Caco-2 (cell line): ENCODE measurements at regions not wholly inside any gene's neighbourhood (a gene's known extent, or its start where the extent isn't known, plus 50 kb on each side); places are given as distances from the start of the nearest gene placed in this dataset.

Experiments
- BruUV-seq: library from RNA; stranded (reverse); fragments of 400-500 nt; replicated peaks from 2 replicates; lab custom pipeline; 2021; lab: Mats Ljungman, UMichigan
- CTCF ChIA-PET: fragments of 300-600 bp; sonication (Branson Sonifier 250); formaldehyde crosslinking; loops from one replicate; lab custom pipeline; 2022; ENCODE audit warnings: antibody characterized with exemption; lab: Charles Lee
- POLR2A ChIA-PET: fragments of 300-600 bp; sonication (Branson Sonifier 250); formaldehyde crosslinking; loops from one replicate; lab custom pipeline; 2022; ENCODE audit warnings: antibody characterized with exemption; lab: Charles Lee
- DNase-seq, 2 experiments: peaks; one replicate each; pipeline versions ENCODE4 v3.0.0 to v3.0.0-alpha.2; 2020 to 2022
- H3K27me3 ChIP-seq: replicated peaks from 2 replicates; pipeline ENCODE4 v1.6.0; 2011; ENCODE audit warnings: low read length; ENCODE audit not compliant: control insufficient read depth, insufficient read depth
- H3K36me3 ChIP-seq: 2 replicates; pipeline ENCODE4 v1.5.1; 2011; ENCODE audit warnings: low read length; ENCODE audit not compliant: control insufficient read depth, insufficient read depth
- H3K4me1 ChIP-seq: fragments of 250-450 bp; sonication (Bioruptor Pico); 2 replicates; pipeline ENCODE4 v1.5.1; 2020; ENCODE audit warnings: mild to moderate bottlenecking
- H3K4me3 ChIP-seq: 2 replicates; pipeline ENCODE4 v1.5.1; 2011; ENCODE audit warnings: low read depth, mild to moderate bottlenecking, control low read depth, low read length
- H3K9me3 ChIP-seq: fragments of 250-450 bp; sonication (Bioruptor Pico); 2 replicates; pipeline ENCODE4 v1.5.1; 2020; ENCODE audit warnings: mild to moderate bottlenecking, moderate library complexity
- H3K27ac Mint-ChIP-seq: one replicate; pipeline ENCODE4 v1.8.0; 2022; ENCODE audit warnings: mixed read lengths; ENCODE audit not compliant: unreplicated experiment
- H3K27me3 Mint-ChIP-seq: one replicate; pipeline ENCODE4 v1.8.0; 2022; ENCODE audit warnings: mixed read lengths; ENCODE audit not compliant: insufficient read depth, unreplicated experiment
- H3K36me3 Mint-ChIP-seq: one replicate; pipeline ENCODE4 v1.8.0; 2022; ENCODE audit warnings: mild to moderate bottlenecking, mixed read lengths; ENCODE audit not compliant: insufficient read depth, unreplicated experiment
- H3K4me1 Mint-ChIP-seq: one replicate; pipeline ENCODE4 v1.8.0; 2022; ENCODE audit warnings: low read depth, mixed read lengths; ENCODE audit not compliant: unreplicated experiment
- H3K4me3 Mint-ChIP-seq: one replicate; pipeline ENCODE4 v1.8.0; 2022; ENCODE audit warnings: mild to moderate bottlenecking, moderate library complexity, mixed read lengths; ENCODE audit not compliant: unreplicated experiment
- H3K9me3 Mint-ChIP-seq: one replicate; pipeline ENCODE4 v1.8.0; 2022; ENCODE audit warnings: mixed read lengths; ENCODE audit not compliant: unreplicated experiment
- CTCF ChIP-seq, 2 experiments: fragments of 200-600 bp in 1 of 2; IDR thresholded peaks; 1 replicate in 1 of 2; 2 replicates in 1 of 2; pipeline versions ENCODE4 v1.5.1 to v1.8.0; 2011 to 2022; ENCODE audit warnings: antibody characterized with exemption in 1 of 2, control low read depth in 1 of 2, inconsistent platforms in 1 of 2, low read depth in 1 of 2, low read length in 1 of 2, mild to moderate bottlenecking in 1 of 2, moderate library complexity in 1 of 2; ENCODE audit not compliant: insufficient read depth in 1 of 2, severe bottlenecking in 1 of 2, unreplicated experiment in 1 of 2
- intact Hi-C: fragments of 100-400 bp; cut with micrococcal nuclease; formaldehyde crosslinking; loops from one replicate; pipeline ENCODE4 v1.10.0; 2022; ENCODE audit not compliant: unreplicated experiment

GRCh38 chr4:64520421-64520820, 111.2 kb upstream of the TECRL start:
- CTCF ChIA-PET = no interaction called here
- POLR2A ChIA-PET = no interaction called here

GRCh38 chr4:64518600-64518999, 109.3 kb upstream of the TECRL start:
- ChIA-PET POLR2A (no interaction called here), CTCF (no interaction called here)
- Histone ChIP-seq H3K4me3 (no peak overlapping the region), H3K9me3 (no peaks in the 10 kb centered on the region), H3K36me3 (no peaks in the 10 kb centered on the region), H3K4me1 (no peaks in the 10 kb centered on the region), H3K27me3 (no peaks in the 10 kb centered on the region)
- no peaks in the 10 kb centered on the region for H3K27me3 Mint-ChIP-seq
- DNase-seq = no peak
- H3K4me1 Mint-ChIP-seq = no peaks in the 10 kb centered on the region
- no peaks in the 10 kb centered on the region for H3K36me3 Mint-ChIP-seq
- intact Hi-C loops = no loop called here
- H3K4me3 Mint-ChIP-seq = no peak overlapping the region
- no TSS peak for BruUV-seq
- no peak for TF ChIP-seq CTCF (IDR thresholded peaks at IDR 0.05; ENCODE audit: insufficient read depth in 1 of 2, low read depth in 1 of 2, low read length in 1 of 2, severe bottlenecking in 1 of 2, unreplicated experiment in 1 of 2)
- H3K27ac Mint-ChIP-seq = no peak overlapping the region
- H3K9me3 Mint-ChIP-seq = no peaks in the 10 kb centered on the region

More at GRCh38 chr4:64520421-64520820, 111.2 kb upstream of the TECRL start:
- Histone ChIP-seq H3K4me3 (no peak overlapping the region), H3K9me3 (no peaks in the 10 kb centered on the region), H3K27me3 (no peaks in the 10 kb centered on the region), H3K4me1 (no peaks in the 10 kb centered on the region), H3K36me3 (no peaks in the 10 kb centered on the region)
- TF ChIP-seq CTCF (IDR thresholded peaks at IDR 0.05; ENCODE audit: insufficient read depth in 1 of 2, low read depth in 1 of 2, low read length in 1 of 2, severe bottlenecking in 1 of 2, unreplicated experiment in 1 of 2) = no peak
- Mint-ChIP-seq H3K4me3 (no peak overlapping the region), H3K4me1 (no peaks in the 10 kb centered on the region), H3K27me3 (no peaks in the 10 kb centered on the region), H3K27ac (no peak overlapping the region), H3K9me3 (no peaks in the 10 kb centered on the region), H3K36me3 (no peaks in the 10 kb centered on the region)
- BruUV-seq = no TSS peak
- no peak for DNase-seq
- intact Hi-C loops = no loop called here

- intact Hi-C loops = no loop called here
- no peaks in the 10 kb centered on the region for H3K27me3 Mint-ChIP-seq
- no peaks in the 10 kb centered on the region for H3K36me3 ChIP-seq
- DNase-seq = no peak
- TF ChIP-seq CTCF (IDR thresholded peaks at IDR 0.05; ENCODE audit: insufficient read depth in 1 of 2, low read depth in 1 of 2, low read length in 1 of 2, severe bottlenecking in 1 of 2, unreplicated experiment in 1 of 2) = no peak
- H3K4me1 Mint-ChIP-seq = no peaks in the 10 kb centered on the region
- no peak overlapping the region for H3K27ac Mint-ChIP-seq
- no peaks in the 10 kb centered on the region for H3K36me3 Mint-ChIP-seq
- CTCF ChIA-PET = no interaction called here
- BruUV-seq = no TSS peak
- H3K4me1 ChIP-seq = no peaks in the 10 kb centered on the region
- H3K9me3 ChIP-seq = no peaks in the 10 kb centered on the region
- H3K4me3 ChIP-seq = no peak overlapping the region
- no peaks in the 10 kb centered on the region for H3K9me3 Mint-ChIP-seq
- no peak overlapping the region for H3K4me3 Mint-ChIP-seq
- POLR2A ChIA-PET = no interaction called here
- no peaks in the 10 kb centered on the region for H3K27me3 ChIP-seq
These were observed 106.9 kb upstream of the TECRL start for GRCh38 chr4:64516176-64516575.
